ENCODE measurements at regions not wholly inside any gene's neighbourhood (a gene's known extent, or its start where the extent isn't known, plus 50 kb on each side); places are given as distances from the start of the nearest gene placed in this dataset.

- peaks cover 31 to 32% of the 10 kb centered on the region in 2 experiments for H3K4me1 Mint-ChIP-seq
- no peaks in the 10 kb centered on the region for H3K27me3 Mint-ChIP-seq (ENCODE audit: low read depth)
- Histone ChIP-seq H3K9ac (ENCODE audit: extremely low read depth, insufficient read length, low read length) (no peak overlapping the region), H3K4ac (ENCODE audit: low read depth, low read length) (no peak overlapping the region), H3K4me2 (ENCODE audit: insufficient read depth, insufficient read length, low read length) (no peak overlapping the region), H4K20me1 (ENCODE audit: control insufficient read depth, insufficient read depth, insufficient read length) (no peaks in the 10 kb centered on the region), H3K56ac (ENCODE audit: insufficient read length, low read depth, low read length) (no peak overlapping the region), H3K14ac (ENCODE audit: insufficient read depth, low read length) (no peak overlapping the region), H4K5ac (ENCODE audit: insufficient read length, low read depth, low read length) (no peak overlapping the region), H3K27me3 (ENCODE audit: insufficient read depth, low read length) (no peaks in the 10 kb centered on the region), H3K79me2 (ENCODE audit: insufficient read depth, low read length) (no peaks in the 10 kb centered on the region), H2BK12ac (ENCODE audit: insufficient read length, low read depth, low read length) (no peak overlapping the region), H3K23me2 (ENCODE audit: insufficient read length, low read depth, low read length, poor library complexity, severe bottlenecking) (no peaks in the 10 kb centered on the region), H3K9me3 (ENCODE audit: control insufficient read depth, low read depth, low read length) (no peaks in the 10 kb centered on the region), H3K23ac (ENCODE audit: insufficient read length, low read depth, low read length) (no peak overlapping the region), H2BK120ac (ENCODE audit: low read depth, low read length, poor library complexity, severe bottlenecking) (no peak overlapping the region), H3T11ph (ENCODE audit: low read length) (no peak overlapping the region), H2BK5ac (ENCODE audit: insufficient read length, low read length) (no peak overlapping the region), H2AFZ (ENCODE audit: low read length) (no peak overlapping the region), H3K79me1 (ENCODE audit: insufficient read depth, low read depth, low read length, poor library complexity, severe bottlenecking) (no peaks in the 10 kb centered on the region), H2AK5ac (ENCODE audit: insufficient read length, low read length) (no peak overlapping the region), H3K18ac (ENCODE audit: insufficient read length, low read depth, low read length) (no peak overlapping the region), H2BK15ac (ENCODE audit: low read depth, low read length) (no peak overlapping the region), H4K8ac (replicated peaks; ENCODE audit: insufficient read length, low read depth, low read length) (no peak overlapping the region), H3K27ac (ENCODE audit: insufficient read length, low read depth, low read length) (no peak overlapping the region), H3K4me1 (ENCODE audit: insufficient read depth, low read length) (no peaks in the 10 kb centered on the region; the same call in 1 of the 2 replicates), H4K91ac (ENCODE audit: insufficient read length, low read depth, low read length) (no peak overlapping the region), H2BK20ac (ENCODE audit: low read depth, low read length, poor library complexity, severe bottlenecking) (no peak overlapping the region)
- H3K9me3 Mint-ChIP-seq = no peaks in the 10 kb centered on the region
- no peak overlapping the region for H3K27ac Mint-ChIP-seq
- TF ChIP-seq CTCF (conservative IDR thresholded peaks at IDR 0.05) = no peak
- H3K36me3 Mint-ChIP-seq (ENCODE audit: insufficient read depth in 1 of 3, low read depth in 3 of 3) = 0 out of 7 replicates have a peak, but pooled peaks cover 0 to 2% (median 0%) of the 10 kb centered on the region in 3 experiments
- H3K4me3 Mint-ChIP-seq = no peak overlapping the region
- WGBS (ENCODE audit: extremely low coverage, insufficient read length, low lambda C conversion rate) = no CpG with 5 or more reads among the region's 4 CpGs
- no peak for DNase-seq
Observed at GRCh38 chr2:220885593-220885992, 686.5 kb downstream of the EPHA4 start.
